ENCODE measurements at regions not wholly inside any gene's neighbourhood (a gene's known extent, or its start where the extent isn't known, plus 50 kb on each side); places are given as distances from the start of the nearest gene placed in this dataset.

DNA sequence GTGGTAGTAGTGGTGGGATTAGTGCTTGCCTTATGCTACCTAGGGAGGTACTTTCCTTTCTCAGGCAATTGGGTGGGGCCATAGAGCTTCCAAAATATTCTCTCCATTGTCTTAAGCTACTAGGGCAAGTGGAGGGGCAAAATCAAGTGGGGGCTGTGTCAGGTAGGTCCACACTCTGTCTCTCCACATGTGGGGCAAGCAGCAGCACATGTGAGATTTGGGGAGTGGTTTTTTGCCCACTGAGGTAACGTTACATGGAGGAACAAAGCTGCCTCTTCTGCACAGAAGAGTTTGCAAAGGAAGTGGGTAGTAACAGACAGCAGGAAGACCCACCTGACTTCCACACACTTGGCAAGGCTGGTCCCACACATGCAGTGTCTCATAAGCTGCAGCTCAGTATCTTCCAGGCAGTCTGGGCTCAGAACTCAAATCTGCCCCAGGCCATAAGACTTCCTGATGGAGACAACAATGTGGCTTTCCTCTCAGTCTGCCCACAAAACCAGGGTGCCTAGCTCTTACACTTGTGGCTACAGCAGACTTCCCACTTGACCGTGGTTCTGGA is 1581.5 kb upstream of the PCDH20 start:
- H3K4me1 ChIP-seq (ENCODE audit: insufficient read depth, low read length, poor library complexity, severe bottlenecking) = peaks cover 22% of the 10 kb centered on the region
- H3K79me2 ChIP-seq (ENCODE audit: insufficient read depth, low read length) = no peaks in the 10 kb centered on the region
- no peaks in the 10 kb centered on the region for H3K9me2 ChIP-seq (replicated peaks; ENCODE audit: low read depth, low read length)
- H3K4me2 ChIP-seq (ENCODE audit: low read depth, low read length, poor library complexity, severe bottlenecking) = peak overlapping the region; percentile 67
- H2AFZ ChIP-seq (ENCODE audit: low read length) = peak overlapping the region; percentile 59
- peak overlapping the region; percentile 23 for H3K9ac ChIP-seq (ENCODE audit: low read depth, low read length, poor library complexity, severe bottlenecking)
- H3K36me3 ChIP-seq (ENCODE audit: insufficient read depth, low read length) = no peaks in the 10 kb centered on the region
- peak overlapping the region; percentile 47 for H3K4me3 ChIP-seq (ENCODE audit: low read length, poor library complexity, severe bottlenecking)
- peaks cover 5% of the 10 kb centered on the region; the same call in 1 of the 2 replicates for H3F3A ChIP-seq (ENCODE audit: low read depth)
- no peaks in the 10 kb centered on the region for H4K20me1 ChIP-seq (ENCODE audit: insufficient read depth, low read length, poor library complexity, severe bottlenecking)
- no peak for TF ChIP-seq EZH2phosphoT487 (IDR thresholded peaks at IDR 0.05; ENCODE audit: borderline replicate concordance)
- TF ChIP-seq, protein P1, sequence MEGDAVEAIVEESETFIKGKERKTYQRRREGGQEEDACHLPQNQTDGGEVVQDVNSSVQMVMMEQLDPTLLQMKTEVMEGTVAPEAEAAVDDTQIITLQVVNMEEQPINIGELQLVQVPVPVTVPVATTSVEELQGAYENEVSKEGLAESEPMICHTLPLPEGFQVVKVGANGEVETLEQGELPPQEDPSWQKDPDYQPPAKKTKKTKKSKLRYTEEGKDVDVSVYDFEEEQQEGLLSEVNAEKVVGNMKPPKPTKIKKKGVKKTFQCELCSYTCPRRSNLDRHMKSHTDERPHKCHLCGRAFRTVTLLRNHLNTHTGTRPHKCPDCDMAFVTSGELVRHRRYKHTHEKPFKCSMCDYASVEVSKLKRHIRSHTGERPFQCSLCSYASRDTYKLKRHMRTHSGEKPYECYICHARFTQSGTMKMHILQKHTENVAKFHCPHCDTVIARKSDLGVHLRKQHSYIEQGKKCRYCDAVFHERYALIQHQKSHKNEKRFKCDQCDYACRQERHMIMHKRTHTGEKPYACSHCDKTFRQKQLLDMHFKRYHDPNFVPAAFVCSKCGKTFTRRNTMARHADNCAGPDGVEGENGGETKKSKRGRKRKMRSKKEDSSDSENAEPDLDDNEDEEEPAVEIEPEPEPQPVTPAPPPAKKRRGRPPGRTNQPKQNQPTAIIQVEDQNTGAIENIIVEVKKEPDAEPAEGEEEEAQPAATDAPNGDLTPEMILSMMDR (conservative IDR thresholded peaks at IDR 0.05; ENCODE audit: low read length) = no peak
- H3K9me3 ChIP-seq (ENCODE audit: insufficient read depth, low read depth, low read length) = no peaks in the 10 kb centered on the region
- no peaks in the 10 kb centered on the region for H3K27me3 ChIP-seq (ENCODE audit: insufficient read depth, low read length, poor library complexity, severe bottlenecking)

DNA sequence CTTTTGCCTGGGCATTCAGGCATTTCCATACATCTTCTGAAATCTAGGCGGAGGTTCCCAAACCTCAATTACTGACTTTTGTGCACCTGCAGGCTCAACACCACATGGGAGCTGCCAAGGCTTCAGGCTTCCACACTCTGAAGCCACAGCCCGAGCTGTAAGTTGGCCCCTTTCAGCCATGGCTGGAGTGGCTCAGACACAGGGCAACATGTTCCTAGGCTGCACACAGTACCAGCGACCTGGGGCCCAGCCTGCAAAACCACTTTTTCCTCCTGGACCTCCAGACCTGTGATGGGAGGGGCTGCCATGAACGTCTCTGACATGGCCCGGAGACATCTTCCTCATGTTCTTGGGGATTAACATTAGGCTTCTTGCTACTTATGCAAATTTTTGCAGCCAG is 1558.2 kb upstream of the PCDH20 start:
- Histone ChIP-seq H3K9me2 (replicated peaks; ENCODE audit: low read depth, low read length) (no peaks in the 10 kb centered on the region), H3K4me2 (ENCODE audit: low read depth, low read length, poor library complexity, severe bottlenecking) (no peak overlapping the region), H3K4me3 (ENCODE audit: low read length, poor library complexity, severe bottlenecking) (no peak overlapping the region), H3K27me3 (ENCODE audit: insufficient read depth, low read length, poor library complexity, severe bottlenecking) (no peaks in the 10 kb centered on the region), H3K9me3 (ENCODE audit: insufficient read depth, low read depth, low read length) (no peaks in the 10 kb centered on the region), H3K9ac (ENCODE audit: low read depth, low read length, poor library complexity, severe bottlenecking) (no peak overlapping the region), H3K79me2 (ENCODE audit: insufficient read depth, low read length) (no peaks in the 10 kb centered on the region), H3K4me1 (ENCODE audit: insufficient read depth, low read length, poor library complexity, severe bottlenecking) (no peaks in the 10 kb centered on the region), H2AFZ (ENCODE audit: low read length) (no peak overlapping the region), H3F3A (ENCODE audit: low read depth) (no peaks in the 10 kb centered on the region), H4K20me1 (ENCODE audit: insufficient read depth, low read length, poor library complexity, severe bottlenecking) (no peaks in the 10 kb centered on the region), H3K36me3 (ENCODE audit: insufficient read depth, low read length) (no peaks in the 10 kb centered on the region)
- no peak for TF ChIP-seq EZH2phosphoT487 (IDR thresholded peaks at IDR 0.05; ENCODE audit: borderline replicate concordance)
- TF ChIP-seq, protein P1 (conservative IDR thresholded peaks at IDR 0.05; ENCODE audit: low read length) = no peak

DNA sequence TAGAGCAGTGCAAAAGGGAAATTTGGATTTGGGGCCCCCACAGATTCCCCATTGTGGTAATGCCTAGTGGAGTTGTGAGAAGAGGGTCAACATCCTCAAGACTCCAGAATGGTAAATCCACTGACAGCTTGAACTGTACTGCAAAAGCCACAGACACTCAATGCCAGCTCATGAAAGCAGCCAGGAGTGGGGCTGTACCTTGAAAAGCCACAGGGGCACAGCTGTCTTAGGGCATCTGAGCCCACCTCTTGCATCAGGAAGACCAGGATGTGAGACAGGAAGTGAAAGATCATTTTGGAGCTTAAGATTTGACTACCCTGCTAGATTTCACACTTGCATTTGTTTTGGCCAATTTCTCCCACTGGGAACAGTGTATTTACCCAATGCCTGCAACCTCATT is 1548.9 kb upstream of the PCDH20 start:
- no peaks in the 10 kb centered on the region for H4K20me1 ChIP-seq (ENCODE audit: insufficient read depth, low read length, poor library complexity, severe bottlenecking)
- TF ChIP-seq, protein P1 (conservative IDR thresholded peaks at IDR 0.05; ENCODE audit: low read length) = no peak
- TF ChIP-seq EZH2phosphoT487 (IDR thresholded peaks at IDR 0.05; ENCODE audit: borderline replicate concordance) = no peak
- no peaks in the 10 kb centered on the region for H3K9me3 ChIP-seq (ENCODE audit: insufficient read depth, low read depth, low read length)
- no peak overlapping the region for H3K9ac ChIP-seq (ENCODE audit: low read depth, low read length, poor library complexity, severe bottlenecking)
- H3K4me3 ChIP-seq (ENCODE audit: low read length, poor library complexity, severe bottlenecking) = no peak overlapping the region
- H3K27me3 ChIP-seq (ENCODE audit: insufficient read depth, low read length, poor library complexity, severe bottlenecking) = no peaks in the 10 kb centered on the region
- no peaks in the 10 kb centered on the region for H3K79me2 ChIP-seq (ENCODE audit: insufficient read depth, low read length)
- H3K9me2 ChIP-seq (replicated peaks; ENCODE audit: low read depth, low read length) = no peaks in the 10 kb centered on the region
- no peaks in the 10 kb centered on the region for H3K36me3 ChIP-seq (ENCODE audit: insufficient read depth, low read length)
- no peaks in the 10 kb centered on the region for H3K4me1 ChIP-seq (ENCODE audit: insufficient read depth, low read length, poor library complexity, severe bottlenecking)
- H2AFZ ChIP-seq (ENCODE audit: low read length) = no peak overlapping the region
- H3K4me2 ChIP-seq (ENCODE audit: low read depth, low read length, poor library complexity, severe bottlenecking) = no peak overlapping the region
- no peaks in the 10 kb centered on the region for H3F3A ChIP-seq (ENCODE audit: low read depth)

Measured in Loucy (cell line).